GM21737 (cell line): ENCODE measurements at regions not wholly inside any gene's neighbourhood (a gene's known extent, or its start where the extent isn't known, plus 50 kb on each side); places are given as distances from the start of the nearest gene placed in this dataset.

Source experiments
- ATAC-seq: cut with Tn5 transposase; IDR thresholded peaks from one replicate; pipeline ENCODE4 v1.9.1; 2021; ENCODE audit warnings: mild to moderate bottlenecking, moderate library complexity; ENCODE audit not compliant: unreplicated experiment

DNA sequence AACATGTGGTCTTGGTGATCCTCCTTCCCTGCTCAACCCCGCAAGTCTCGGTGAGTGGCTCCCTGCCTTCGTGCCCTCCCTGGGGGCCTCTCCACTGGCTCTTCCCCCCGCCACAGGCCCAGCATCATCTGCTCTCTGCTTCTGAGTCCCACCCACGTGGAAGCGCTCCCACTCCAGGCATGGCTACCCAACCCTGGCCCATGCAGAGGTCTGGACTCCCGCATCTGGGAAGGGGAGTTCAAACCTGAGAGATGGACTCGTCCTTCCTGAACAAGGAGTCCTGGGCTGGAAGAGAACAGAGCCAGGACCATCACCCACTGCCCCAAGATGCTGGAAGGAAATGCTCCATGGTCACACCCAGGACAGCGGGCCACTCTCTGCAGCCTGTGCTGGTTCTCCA is 90.8 kb downstream of the DHCR7 start:
- no peak for ATAC-seq

DNA sequence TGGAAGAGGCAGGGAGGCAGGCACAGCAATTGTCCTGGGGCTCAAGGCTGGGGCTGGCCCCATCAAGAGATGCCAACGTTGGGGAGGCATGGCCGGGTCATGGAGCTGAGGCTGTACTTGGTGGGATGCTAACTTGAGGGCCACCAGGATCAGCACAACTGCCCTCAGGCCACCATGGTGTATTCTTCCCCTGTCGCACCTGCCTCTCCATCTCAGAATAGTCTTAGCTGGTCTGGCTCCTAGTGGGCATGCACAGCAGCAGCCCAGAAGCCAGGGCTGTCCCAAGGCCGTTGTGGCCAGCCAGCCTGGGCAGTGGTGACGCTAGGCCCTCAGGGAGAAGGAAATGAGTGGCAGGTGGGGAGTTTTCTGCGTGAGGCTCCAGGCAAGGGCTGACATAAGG is 91.3 kb downstream of the DHCR7 start:
- ATAC-seq, result no peak

DNA sequence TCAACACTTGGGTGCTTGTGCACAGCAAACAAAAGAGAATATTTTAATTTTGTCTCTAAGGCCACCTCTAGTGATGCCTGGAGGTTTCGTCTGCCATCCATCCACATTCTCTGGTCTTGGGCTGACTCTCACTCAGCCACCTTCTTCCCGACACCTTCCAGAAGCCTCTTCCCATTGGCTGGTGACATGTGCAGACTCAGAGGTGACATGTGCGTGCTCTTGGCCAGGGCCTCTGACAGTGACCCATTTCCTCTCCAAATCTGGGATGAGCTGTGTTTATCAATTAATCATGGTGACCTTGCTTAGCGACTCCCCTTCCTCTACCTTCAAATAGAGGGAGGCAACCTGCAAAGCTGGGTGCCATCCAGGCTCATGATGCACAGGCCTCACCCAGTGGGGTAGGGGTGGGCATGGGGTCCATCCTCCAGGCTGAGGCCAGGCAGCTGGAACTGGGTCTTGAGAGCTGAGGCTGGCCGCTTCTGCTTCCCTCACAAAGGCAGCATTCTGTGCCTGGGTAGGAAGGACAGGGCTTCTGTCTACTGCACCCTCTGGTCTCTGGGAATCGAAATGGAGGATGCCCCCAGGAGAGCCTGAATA is 91.8 kb downstream of the DHCR7 start:
- no peak for ATAC-seq

DNA sequence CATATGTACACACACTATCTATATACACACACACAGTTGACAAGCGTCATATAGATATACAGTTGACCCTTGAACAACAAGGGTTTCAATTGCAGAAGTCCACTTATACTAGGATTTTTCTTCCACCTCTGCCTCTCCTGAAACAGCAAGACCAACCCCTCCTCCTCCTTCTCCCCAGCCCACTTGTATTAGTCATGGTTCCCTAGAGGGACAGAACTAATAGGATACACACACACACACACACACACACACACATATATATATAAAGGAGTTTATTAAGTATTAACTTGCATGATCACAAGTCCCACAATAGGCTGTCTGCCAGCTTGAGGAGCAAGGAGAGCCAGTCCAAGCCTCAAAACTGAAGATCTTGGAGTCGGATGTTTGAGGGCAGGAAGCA is 92.9 kb downstream of the DHCR7 start:
- no peak for ATAC-seq

DNA sequence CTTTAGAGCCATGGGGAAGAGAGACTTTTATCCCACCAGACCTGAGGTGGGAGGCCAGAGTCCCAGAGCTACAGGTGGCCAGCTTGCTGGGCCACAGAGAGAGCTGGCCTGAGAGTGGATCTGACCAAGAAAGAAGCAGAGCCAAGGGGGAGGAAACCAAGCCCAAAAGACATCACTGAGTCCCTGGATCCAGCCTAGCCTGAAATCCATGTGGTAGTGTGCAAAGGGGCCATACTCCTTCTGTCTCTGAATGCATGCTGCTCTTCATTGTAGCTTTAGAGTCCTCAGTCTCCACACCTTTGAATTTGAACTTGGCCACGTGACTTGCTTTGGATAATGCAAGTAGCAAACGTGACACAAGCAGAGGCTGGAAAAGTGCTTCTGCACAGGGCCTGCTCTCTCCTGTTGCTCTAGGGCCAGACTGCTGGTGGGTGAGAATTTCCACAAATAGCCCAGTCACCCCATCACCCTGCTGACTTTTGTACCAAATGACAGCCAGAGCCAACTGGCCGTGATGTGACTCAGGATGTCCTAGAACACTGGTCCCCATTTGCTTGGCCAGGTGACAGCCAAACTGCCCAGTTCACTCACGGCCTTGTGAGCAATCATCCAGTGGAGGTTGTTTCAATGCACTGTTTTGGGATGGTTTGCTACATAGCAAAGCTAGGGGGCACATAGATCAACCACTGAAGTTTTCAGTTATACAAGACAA is 93.6 kb downstream of the DHCR7 start:
- no peak for ATAC-seq

DNA sequence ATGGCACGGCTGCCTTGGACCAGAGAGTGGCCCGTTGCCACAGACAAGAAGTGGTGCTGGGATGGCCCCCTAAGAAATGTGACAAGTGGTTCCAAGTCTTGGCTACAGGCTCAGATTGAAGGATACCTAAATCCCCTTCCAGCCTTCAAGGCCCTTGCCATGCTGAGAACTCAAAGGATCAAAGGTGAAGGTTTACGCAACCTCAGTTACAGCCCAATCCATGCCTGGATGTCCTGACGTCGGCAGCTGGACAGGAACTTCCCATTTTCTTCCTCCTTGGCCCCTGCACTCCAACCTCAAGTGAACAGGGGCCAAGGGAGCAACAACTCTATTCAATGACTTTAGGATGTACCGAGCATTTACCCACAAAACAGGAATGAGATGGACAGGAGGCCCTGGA is 95.4 kb downstream of the DHCR7 start:
- no peak for ATAC-seq

DNA sequence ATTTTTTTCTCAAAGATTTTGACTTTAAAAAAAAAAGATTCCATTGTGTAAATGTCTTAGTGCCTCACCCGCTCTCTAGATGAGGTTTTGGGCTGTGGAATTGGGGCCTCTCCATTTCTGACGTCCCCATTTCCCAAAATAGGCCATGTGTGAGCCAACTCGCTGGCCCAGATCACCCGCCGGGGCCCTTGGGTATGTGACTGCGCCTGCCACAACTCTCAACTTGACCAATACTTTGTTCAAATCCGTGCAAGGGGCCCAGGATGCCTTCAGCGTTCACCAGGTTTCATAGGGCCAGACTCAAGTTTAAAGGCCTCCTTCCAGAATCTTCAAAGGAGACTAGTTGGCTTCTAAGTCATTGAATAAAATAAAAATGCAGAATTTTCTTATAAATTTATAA is 96.0 kb downstream of the DHCR7 start:
- no peak for ATAC-seq

DNA sequence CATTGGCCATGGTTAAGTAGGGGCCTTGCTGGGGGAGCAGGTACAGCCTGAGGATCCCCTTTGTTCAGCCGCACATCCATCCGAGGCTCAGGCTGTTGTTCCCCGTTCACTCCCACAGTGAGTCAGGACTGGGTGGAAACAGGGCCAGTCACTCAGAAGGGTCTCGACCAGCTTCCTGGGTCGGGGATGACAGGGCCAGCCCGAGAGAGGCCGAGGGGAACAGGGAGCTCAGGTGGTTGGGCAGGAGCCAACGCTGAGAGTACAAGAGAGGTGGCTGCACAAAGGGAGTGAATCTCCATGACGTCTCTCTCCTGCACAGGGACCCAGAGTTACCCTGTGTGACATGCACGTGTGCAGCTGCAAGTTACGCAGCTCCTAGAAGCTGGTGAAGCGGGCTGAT is 97.2 kb upstream of the SHANK2 start:
- ATAC-seq, result no peak

DNA sequence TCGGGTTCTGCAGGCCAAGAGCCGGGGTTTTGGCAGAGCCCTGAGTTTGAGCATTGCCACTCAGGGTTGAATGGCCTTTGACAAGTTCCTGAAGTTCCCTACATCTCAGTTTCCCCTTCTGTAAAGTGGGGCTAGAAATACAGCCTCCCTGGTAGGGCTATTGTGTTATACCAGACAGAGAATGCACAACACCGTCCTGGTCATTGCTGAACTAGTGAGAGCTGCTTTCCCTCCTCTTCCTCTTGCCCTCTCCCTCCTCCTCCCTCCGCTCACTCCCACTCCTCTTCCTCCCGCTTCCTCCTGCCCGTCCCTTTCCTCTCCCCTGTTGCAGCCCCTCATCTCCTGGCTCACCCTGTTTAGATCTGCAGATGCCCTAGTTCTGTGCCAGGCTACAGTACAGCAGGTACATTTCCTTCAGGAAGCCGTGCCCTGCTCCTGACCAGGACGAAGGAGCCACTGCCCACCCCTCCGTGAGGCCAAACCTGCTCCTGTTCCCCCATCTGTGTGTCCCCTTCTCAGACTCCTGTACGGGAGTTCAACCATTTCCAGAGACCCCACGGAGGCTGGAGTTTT is 91.5 kb upstream of the SHANK2 start:
- ATAC-seq, result no peak

DNA sequence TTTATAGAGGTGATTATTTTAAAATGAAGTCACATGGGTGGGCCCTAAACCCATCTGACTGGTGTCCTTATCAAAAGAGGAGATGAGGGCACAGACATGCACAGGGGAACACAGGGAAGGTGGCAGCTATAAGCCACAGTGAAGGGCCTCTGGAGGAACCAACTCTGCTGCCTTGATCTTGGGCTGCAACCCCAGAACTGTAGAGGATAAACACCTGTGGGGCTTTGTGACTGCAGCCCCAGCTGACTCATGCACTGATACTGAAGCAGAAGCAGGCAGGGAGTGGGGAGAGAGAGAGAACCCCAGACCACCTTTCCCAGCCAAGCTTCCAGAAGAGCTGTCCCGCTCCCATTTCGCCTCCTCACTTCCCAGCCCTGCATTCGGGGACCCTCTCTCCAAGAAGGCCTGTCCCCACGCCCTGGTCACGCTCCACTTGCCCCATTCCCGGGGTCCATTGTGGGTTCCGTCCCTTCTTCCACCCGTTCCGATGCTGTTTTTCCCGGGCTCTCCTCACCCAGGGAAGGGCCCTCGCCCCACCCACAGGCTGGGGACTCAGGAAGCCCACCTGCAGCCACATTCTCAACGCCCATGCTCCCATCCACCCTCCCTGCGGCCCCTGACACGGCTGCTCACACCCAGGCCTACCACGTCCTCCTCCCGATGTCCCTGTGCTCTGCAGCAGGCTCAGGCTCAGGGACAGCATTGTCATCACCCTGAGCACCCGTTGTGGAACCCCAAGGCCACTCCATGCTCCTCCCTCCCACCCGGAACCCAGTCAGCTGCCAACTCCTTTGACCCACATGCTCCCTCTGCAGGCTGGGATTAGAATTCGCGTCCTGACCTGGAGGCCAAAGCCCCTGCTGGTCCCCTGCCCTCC is 90.8 kb upstream of the SHANK2 start:
- ATAC-seq, result no peak

DNA sequence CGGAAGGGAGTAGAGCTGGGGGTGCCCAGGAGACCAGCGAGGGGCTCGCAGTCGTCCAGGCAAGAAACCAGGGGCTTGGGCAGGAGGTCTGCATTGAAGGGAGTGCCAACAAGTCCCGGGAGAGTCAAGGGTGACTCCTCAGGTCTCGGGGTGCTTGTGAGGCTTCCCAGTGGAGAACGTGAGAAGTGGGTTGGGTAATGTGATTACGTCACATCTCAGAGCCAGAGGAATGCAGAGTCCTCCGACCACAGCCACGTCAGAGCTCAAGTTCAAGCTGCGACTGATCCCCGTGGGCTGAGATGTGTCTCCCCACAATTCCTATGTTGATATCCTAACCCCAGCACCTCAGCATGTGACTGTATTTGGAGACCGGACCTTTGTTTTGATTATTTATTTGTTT is 89.7 kb upstream of the SHANK2 start:
- ATAC-seq, result no peak

DNA sequence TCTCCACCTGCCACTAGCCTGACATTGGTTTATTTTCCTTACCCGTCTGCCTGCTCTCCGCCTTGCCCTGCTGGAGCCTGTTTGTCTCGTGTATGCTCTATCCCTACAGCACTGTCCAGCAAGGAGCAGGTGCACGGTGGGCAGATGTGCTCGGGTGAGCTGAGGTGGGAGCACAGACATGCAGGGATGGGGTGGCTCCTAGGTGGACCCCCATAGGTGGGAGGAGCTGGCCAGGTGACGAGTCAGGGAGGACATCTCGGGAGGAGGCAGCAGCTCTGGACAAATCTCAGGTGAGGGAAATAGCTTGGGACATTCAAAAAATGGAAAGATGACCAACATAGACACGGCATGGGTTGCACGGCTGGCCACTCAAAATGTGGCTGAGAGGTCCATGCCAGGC is 89.2 kb upstream of the SHANK2 start:
- no peak for ATAC-seq

DNA sequence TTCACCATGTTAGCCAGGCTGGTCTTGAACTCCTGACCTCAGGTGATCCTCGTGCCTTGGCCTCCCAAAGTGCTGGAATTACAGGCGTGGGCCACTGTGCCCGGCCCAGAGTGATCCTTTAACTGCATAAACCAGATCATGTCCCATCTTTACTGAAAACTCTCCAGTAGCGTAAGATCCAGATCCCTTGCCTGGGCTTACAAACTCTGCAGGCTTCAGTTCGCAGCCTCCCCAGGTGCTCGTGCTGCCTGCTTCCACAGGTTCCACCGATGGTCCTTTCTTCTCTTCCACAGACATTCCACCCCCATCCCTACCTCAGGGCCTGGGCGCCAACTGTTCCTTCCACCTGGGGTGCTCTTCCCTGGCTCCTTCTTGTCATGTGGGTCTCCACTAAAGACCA is 88.8 kb upstream of the SHANK2 start:
- no peak for ATAC-seq

DNA sequence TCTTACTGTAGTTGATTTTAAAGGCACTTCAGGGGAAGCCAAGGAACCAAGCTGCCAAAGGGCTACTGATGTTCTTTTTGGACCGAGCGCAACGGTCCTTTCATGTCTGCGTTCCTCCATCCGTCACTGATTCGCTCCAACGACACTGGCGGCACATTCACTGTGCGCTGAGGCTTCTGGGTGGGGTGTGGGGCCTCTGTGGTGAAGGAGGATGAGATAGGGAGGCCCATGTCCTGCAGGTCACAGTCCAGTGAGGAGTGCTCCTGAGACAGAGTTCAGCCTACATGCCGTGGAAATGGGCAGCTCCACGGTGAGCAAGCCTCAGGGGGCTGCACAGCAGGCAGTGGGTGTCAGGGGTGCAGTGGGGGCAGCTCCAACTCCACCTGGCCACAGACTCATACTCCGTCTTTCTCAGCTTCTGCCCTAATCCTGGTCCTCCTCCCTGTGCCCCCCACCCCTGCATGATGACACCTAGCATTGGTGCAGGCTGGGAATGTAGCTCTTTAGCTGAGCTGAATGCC is 87.8 kb upstream of the SHANK2 start:
- no peak for ATAC-seq

DNA sequence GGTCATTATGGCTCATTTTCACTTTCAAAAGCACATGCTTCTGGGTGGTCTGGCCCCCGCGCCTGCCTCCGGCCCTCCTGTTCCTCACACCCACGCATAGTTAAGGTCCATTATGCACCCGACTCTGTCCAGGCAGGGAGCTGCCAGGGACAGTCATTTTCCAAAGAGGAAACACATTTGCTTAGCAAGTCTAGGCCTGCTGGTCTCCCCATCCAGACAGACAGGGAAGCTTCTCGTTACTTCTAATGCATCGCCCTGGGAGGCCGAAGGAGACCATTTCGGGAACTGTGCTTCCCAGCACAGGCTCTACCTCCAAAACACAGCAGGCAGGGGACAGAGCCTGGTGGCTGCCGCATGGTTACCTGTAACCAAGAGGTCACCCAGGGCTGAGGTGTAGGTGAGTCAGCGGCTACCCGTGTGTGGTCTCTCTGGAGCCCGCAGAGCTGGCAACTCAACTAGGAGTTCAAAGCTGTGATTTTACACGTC is 87.1 kb upstream of the SHANK2 start:
- ATAC-seq, result no peak

DNA sequence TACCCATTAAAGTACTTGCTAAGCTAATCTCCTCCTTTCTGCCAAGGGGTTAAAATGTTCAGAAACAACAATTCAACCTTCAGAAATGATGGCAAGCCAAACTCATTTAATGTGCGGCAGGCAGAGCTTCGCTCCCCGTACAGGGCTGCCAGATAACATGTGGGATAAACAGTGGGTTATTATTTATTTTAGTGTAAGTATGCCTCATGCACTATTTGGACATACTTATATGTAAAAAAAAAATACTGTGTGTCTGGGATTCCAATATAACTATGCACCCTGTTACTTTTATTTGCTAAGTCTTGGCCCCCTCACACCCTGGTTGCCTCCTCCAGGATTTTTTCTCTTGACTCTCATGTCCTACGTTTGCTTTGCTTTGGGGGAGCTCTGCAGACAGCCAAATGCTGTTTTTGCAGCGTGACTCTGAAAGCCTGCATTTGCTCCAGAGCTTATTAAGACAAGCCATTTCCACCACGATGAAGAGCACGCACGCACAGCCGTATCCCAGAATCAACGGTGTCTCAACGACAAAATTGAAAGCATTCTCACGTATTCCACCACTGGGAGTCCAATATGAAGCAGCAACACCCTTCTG is 86.5 kb upstream of the SHANK2 start:
- no peak for ATAC-seq

DNA sequence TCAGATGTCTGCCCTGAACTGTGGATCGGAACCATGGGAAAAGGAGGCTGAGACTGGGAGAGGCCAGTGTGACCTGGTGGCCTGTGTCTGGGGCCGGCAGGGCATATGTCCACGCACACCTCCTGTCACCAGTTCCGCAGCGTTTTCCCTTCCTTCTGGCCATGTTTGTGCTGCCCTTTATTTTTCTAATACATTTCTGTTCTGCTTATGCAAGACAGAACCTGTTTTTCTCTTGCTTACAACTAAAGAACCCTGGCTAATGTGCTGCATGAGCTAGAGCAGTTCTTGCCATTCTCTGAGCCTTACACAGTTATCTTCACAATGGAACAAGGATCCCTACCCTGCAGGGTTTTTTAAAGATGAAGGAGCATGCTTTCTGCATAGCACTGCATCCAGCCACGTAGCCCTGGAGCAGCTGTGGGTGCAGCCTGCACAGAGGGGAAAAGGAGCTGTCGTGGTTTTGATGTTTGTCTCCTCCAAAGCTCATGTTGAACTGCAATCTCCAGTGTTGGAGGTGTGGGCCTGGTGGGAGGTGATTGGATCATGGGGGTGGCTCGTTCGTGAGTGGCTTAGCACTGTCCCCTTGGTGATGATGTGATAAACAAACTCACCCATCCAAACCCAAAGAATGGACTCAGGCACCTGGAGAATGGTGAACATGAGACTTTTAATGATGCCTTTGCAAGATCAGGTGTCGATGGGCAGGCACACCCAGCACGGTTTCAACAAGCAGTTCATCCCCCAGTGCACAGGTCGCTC is 84.8 kb upstream of the SHANK2 start:
- no peak for ATAC-seq

DNA sequence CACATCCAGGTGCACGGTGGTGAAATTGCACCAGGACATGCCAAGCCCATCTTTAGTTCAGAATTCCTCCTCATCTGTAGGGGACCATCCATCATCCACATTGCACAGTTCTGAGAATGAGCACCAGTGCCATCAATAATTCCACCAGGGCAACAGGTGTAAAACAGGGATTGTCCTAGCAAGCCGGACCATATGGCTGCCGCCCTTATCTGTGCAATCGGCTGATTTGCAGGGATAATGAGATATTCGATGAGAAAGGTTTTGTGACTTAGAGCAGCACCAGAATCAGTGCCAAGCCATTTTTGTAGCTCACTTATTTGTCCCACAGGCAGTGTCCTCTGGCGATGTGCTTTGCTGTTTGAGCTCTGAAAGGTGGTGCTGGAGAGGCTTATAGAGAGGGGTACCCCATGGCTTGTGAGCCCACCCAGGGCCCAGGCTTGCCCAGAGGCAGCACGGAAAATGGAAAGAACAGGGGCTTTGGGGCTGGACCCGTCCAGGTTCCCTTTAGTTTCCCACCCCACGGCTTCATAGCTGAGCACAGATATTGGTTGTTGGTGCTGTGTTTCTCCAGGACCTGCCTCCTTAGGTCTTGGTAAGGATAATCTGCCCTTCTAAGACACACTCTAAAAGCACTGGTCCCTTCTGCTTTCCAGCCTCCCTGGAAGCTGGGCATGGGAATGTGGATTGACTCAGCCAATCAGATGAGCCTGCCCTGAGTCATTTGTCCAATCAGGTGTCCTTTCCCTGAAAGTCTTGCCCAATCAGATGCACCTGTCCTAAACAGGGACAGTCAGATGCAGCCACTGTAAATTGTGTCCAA is 84.0 kb upstream of the SHANK2 start:
- ATAC-seq, result no peak

DNA sequence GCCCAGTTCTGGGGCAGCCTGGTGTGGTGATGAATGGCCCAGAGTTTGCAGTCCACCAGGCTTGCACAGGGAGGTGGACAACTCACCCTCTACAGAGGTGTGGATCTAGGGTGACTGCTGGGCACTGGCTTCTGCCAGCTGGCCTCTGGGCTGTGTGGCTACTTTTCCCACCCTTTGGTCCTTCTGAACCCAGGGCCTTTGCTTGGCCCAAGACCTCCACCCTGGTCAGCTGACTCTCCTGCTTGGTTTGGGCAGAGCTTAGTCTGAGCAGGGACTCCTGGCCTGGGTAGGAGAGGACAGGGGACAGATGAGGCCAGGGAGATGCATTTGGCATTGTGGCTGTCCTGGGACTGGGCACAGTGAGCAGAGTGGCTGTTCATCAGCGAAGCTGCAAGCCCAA is 83.0 kb upstream of the SHANK2 start:
- no peak for ATAC-seq
